H1 (cell line): ENCODE measurements at regions not wholly inside any gene's neighbourhood (a gene's known extent, or its start where the extent isn't known, plus 50 kb on each side); places are given as distances from the start of the nearest gene placed in this dataset.

Source experiments
- CTCF ChIA-PET: fragments of 300-600 bp; sonication (Branson Sonifier 250); formaldehyde crosslinking; loops from one replicate; lab custom pipeline; 2021; ENCODE audit not compliant: partially characterized antibody; lab: Charles Lee
- POLR2A ChIA-PET: fragments of 300-600 bp; sonication (Branson Sonifier 250); formaldehyde crosslinking; loops from one replicate; lab custom pipeline; 2021; ENCODE audit warnings: inconsistent platforms; ENCODE audit not compliant: partially characterized antibody; lab: Charles Lee
- DNase-seq, 2 experiments: peaks; one replicate each; pipeline versions ENCODE4 v3.0.0 to v3.0.0-alpha.2; 2010 to 2022; ENCODE audit warnings: low spot score in 2 of 2, low read depth in 1 of 2, mixed read lengths in 1 of 2
- FAIRE-seq: peaks from 2 replicates; lab custom pipeline; 2011; peaks lifted over from hg19 to GRCh38; lab: Jason Lieb, UNC
- H2AFZ ChIP-seq: 2 replicates; pipeline ENCODE4 v1.8.1; 2012; ENCODE audit warnings: low read length, inconsistent platforms
- H2AK5ac ChIP-seq: 2 replicates; pipeline ENCODE4 v1.6.1; 2013; ENCODE audit warnings: low read depth, low read length
- H2BK120ac ChIP-seq: replicated peaks from 2 replicates; pipeline ENCODE3; 2013; ENCODE audit warnings: low read depth, low read length, inconsistent platforms
- H2BK12ac ChIP-seq: 2 replicates; pipeline ENCODE4 v1.6.1; 2013; ENCODE audit warnings: low read depth, low read length
- H2BK15ac ChIP-seq: 2 replicates; pipeline ENCODE4 v1.6.1; 2013; ENCODE audit warnings: low read length
- H2BK20ac ChIP-seq: 2 replicates; pipeline ENCODE4 v1.6.1; 2013; ENCODE audit warnings: low read length
- H2BK5ac ChIP-seq: 2 replicates; pipeline ENCODE4 v1.6.1; 2013; ENCODE audit warnings: low read depth, low read length
- H3K14ac ChIP-seq: 2 replicates; pipeline ENCODE4 v1.6.1; 2013; ENCODE audit warnings: inconsistent platforms; ENCODE audit not compliant: insufficient read length
- H3K18ac ChIP-seq: 2 replicates; pipeline ENCODE4 v1.6.1; 2013; ENCODE audit warnings: low read length; ENCODE audit errors: extremely low read depth
- H3K23ac ChIP-seq: 2 replicates; pipeline ENCODE4 v1.6.1; 2013; ENCODE audit warnings: inconsistent platforms; ENCODE audit not compliant: insufficient read length
- H3K23me2 ChIP-seq: 2 replicates; pipeline ENCODE4 v1.6.1; 2013; ENCODE audit warnings: low read depth, low read length
- H3K27ac ChIP-seq: 2 replicates; pipeline ENCODE4 v1.6.1; 2011; ENCODE audit warnings: low read depth, low read length, inconsistent platforms
- H3K27me3 ChIP-seq, 4 experiments: replicated peaks in 1 of 4; 1 replicate in 1 of 4; 2 replicates in 3 of 4; pipeline versions ENCODE4 v1.6.1 to v1.8.1; 2011 to 2013; ENCODE audit warnings: low read length in 3 of 4, mild to moderate bottlenecking in 3 of 4, inconsistent platforms in 2 of 4, mixed read lengths in 2 of 4, moderate library complexity in 1 of 4; ENCODE audit not compliant: control insufficient read depth in 3 of 4, insufficient read depth in 3 of 4; ENCODE audit errors: extremely low read depth in 1 of 4
- H3K36me3 ChIP-seq, 4 experiments: 2 replicates each; pipeline versions ENCODE4 v1.6.1 to v1.8.1; 2011 to 2013; ENCODE audit warnings: mild to moderate bottlenecking in 4 of 4, low read length in 3 of 4, moderate library complexity in 2 of 4, control low read depth in 1 of 4, inconsistent platforms in 1 of 4; ENCODE audit not compliant: insufficient read depth in 4 of 4, control insufficient read depth in 2 of 4
- H3K4ac ChIP-seq: replicated peaks from 2 replicates; pipeline ENCODE3; 2013; ENCODE audit warnings: low read length, low read depth, mixed read lengths, inconsistent platforms; ENCODE audit not compliant: insufficient read length
- H3K4me1 ChIP-seq, 4 experiments: replicated peaks in 1 of 4; 1 replicate in 1 of 4; 2 replicates in 3 of 4; pipeline versions ENCODE4 v1.6.1 to v1.8.1; 2011 to 2013; ENCODE audit warnings: low read length in 3 of 4, inconsistent platforms in 2 of 4, mixed read lengths in 1 of 4; ENCODE audit not compliant: insufficient read depth in 4 of 4, control insufficient read depth in 3 of 4
- H3K4me2 ChIP-seq, 2 experiments: 2 replicates each; pipeline versions ENCODE4 v1.6.1 to v1.8.1; 2011 to 2013; ENCODE audit warnings: low read depth in 2 of 2, low read length in 2 of 2, control low read depth in 1 of 2, inconsistent platforms in 1 of 2, mild to moderate bottlenecking in 1 of 2; ENCODE audit not compliant: insufficient read depth in 1 of 2
- H3K4me3 ChIP-seq, 4 experiments: fragments of 200-600, 300-600 bp in 1 of 4; sonication (generic), shearing (Covaris generic), sonication (Bioruptor Twin) in 1 of 4; 2 replicates each; pipeline versions ENCODE4 v1.5.1 to v1.8.1; 2011 to 2016; ENCODE audit warnings: low read length in 4 of 4, low read depth in 3 of 4, control low read depth in 2 of 4, inconsistent platforms in 2 of 4, mild to moderate bottlenecking in 2 of 4, mixed read lengths in 1 of 4, moderate library complexity in 1 of 4; ENCODE audit not compliant: insufficient read depth in 2 of 4; ENCODE audit errors: extremely low read depth in 1 of 4
- H3K56ac ChIP-seq: replicated peaks from 2 replicates; pipeline ENCODE3; 2013; ENCODE audit warnings: low read depth, mild to moderate bottlenecking, mixed read lengths, low read length, inconsistent platforms; ENCODE audit not compliant: insufficient read length
- H3K79me1 ChIP-seq: 2 replicates; pipeline ENCODE4 v1.6.1; 2013; ENCODE audit warnings: low read depth, low read length, control low read depth
- H3K79me2 ChIP-seq, 2 experiments: 2 replicates each; pipeline versions ENCODE4 v1.6.1 to v1.8.1; 2012 to 2013; ENCODE audit warnings: low read length in 2 of 2, mild to moderate bottlenecking in 2 of 2, inconsistent platforms in 1 of 2; ENCODE audit not compliant: insufficient read depth in 2 of 2, control insufficient read depth in 1 of 2
- H3K9ac ChIP-seq, 4 experiments: replicated peaks in 1 of 4; 1 replicate in 1 of 4; 2 replicates in 3 of 4; pipeline versions ENCODE4 v1.6.1 to v1.8.1; 2011 to 2013; ENCODE audit warnings: low read depth in 3 of 4, low read length in 3 of 4, control low read depth in 2 of 4, mild to moderate bottlenecking in 2 of 4, moderate library complexity in 2 of 4, inconsistent platforms in 1 of 4; ENCODE audit errors: extremely low read depth in 1 of 4
- H3K9me3 ChIP-seq, 2 experiments: 2 replicates each; pipeline versions ENCODE4 v1.6.1 to v1.8.1; 2012 to 2013; ENCODE audit warnings: mild to moderate bottlenecking in 2 of 2, moderate library complexity in 2 of 2, control low read depth in 1 of 2, inconsistent platforms in 1 of 2, low read depth in 1 of 2, low read length in 1 of 2, mixed read lengths in 1 of 2; ENCODE audit not compliant: insufficient read depth in 2 of 2
- H4K20me1 ChIP-seq, 2 experiments: replicated peaks in 1 of 2; 2 replicates each; pipeline versions ENCODE3 to v1.8.1; 2011 to 2013; ENCODE audit warnings: inconsistent platforms in 2 of 2, low read length in 2 of 2, mild to moderate bottlenecking in 1 of 2; ENCODE audit not compliant: insufficient read depth in 2 of 2, control insufficient read depth in 1 of 2
- H4K5ac ChIP-seq: 2 replicates; pipeline ENCODE4 v1.6.1; 2013; ENCODE audit warnings: low read length, low read depth, mixed read lengths, inconsistent platforms; ENCODE audit not compliant: insufficient read length
- H4K8ac ChIP-seq: 2 replicates; pipeline ENCODE4 v1.8.0; 2013; ENCODE audit warnings: mild to moderate bottlenecking, moderate library complexity, low read length, inconsistent platforms; ENCODE audit not compliant: insufficient read depth; ENCODE audit errors: extremely low read depth
- H4K91ac ChIP-seq: replicated peaks from 2 replicates; pipeline ENCODE3; 2013; ENCODE audit warnings: low read length, mixed read lengths, inconsistent platforms; ENCODE audit not compliant: insufficient read length
- SAP30 ChIP-seq: fragments of 300-600 bp; sonication (generic); IDR thresholded peaks from 2 replicates; pipeline ENCODE4 v1.7.1; 2012; ENCODE audit warnings: low read length, moderate library complexity, mild to moderate bottlenecking, inconsistent platforms; ENCODE audit not compliant: insufficient read depth, insufficient replicate concordance
- WGBS, 2 experiments: shearing (Covaris generic) in 1 of 2; methylation state at CpG; one replicate each; pipeline versions ENCODE4 v1.1.6 to v1.1.7; 2013 to 2015; ENCODE audit warnings: low lambda C conversion rate in 2 of 2, mixed read lengths in 2 of 2, inconsistent platforms in 1 of 2, low coverage in 1 of 2, missing lambda C conversion rate in 1 of 2; ENCODE audit not compliant: insufficient replicate concordance in 2 of 2, insufficient coverage in 1 of 2, insufficient read length in 1 of 2; ENCODE audit errors: extremely low coverage in 1 of 2, missing lambda C conversion rate in 1 of 2; 5-methylcytosine and 5-hydroxymethylcytosine counted together

DNA sequence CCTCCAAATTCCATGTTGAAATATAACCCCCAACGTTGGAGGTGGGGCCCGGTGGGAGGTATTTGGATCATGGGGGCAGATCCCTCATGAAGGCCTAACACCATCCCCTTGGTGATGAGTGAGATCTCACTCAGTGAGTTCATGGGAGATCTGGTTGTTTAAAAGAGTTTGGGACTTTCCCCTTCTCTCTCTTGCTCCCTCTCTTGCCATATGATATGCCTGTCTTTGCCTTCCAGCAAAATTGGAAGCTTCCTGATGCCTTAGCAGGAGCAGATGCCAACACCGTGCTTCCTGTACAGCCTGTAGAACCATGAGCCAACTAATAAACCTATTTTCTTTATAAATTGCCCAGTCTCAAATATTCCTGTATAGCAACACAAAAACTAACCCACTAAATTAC, 55.7 kb upstream of the CDK1 start:
- Histone ChIP-seq H2BK5ac (no peak overlapping the region), H2AK5ac (no peak overlapping the region), H2BK20ac (no peak overlapping the region), H4K91ac (no peak overlapping the region), H3K36me3 (no peaks in the 10 kb centered on the region), H3K4me2 (no peak overlapping the region), H3K23me2 (no peaks in the 10 kb centered on the region), H3K4me1 (no peaks in the 10 kb centered on the region), H3K79me2 (peaks cover 0 to 6% of the 10 kb centered on the region in 2 experiments; a peak in 1 of 4 replicates), H3K4ac (no peak overlapping the region), H2BK12ac (no peak overlapping the region), H3K18ac (no peak overlapping the region), H4K20me1 (no peaks in the 10 kb centered on the region), H3K27ac (no peak overlapping the region), H3K27me3 (no peaks in the 10 kb centered on the region), H3K14ac (no peak overlapping the region), H2BK120ac (no peak overlapping the region), H3K9me3 (no peaks in the 10 kb centered on the region), H3K4me3 (no peak overlapping the region), H3K79me1 (peaks cover 2% of the 10 kb centered on the region; the same call in 1 of the 2 replicates), H2BK15ac (no peak overlapping the region), H4K5ac (no peak overlapping the region), H3K23ac (no peak overlapping the region), H4K8ac (no peak overlapping the region), H3K9ac (no peak overlapping the region), H3K56ac (no peak overlapping the region), H2AFZ (no peak overlapping the region)
- 83% methylated on average over 3 of the region's 3 CpGs; no CpG with 5 or more reads in 1 of the 2 experiments for WGBS, 2 experiments
- ChIA-PET POLR2A (interaction anchor here (1.7 kb wide), 1 partner anchor 10 kb away, joined by 6 read pairs; no protein-coding TSS in a partner anchor), CTCF (interaction anchor here (0.9 to 1.1 kb wide), 2 partner anchors 16 to 47 kb away, joined by 3 to 4 read pairs; no protein-coding TSS in a partner anchor)
- no peak for FAIRE-seq
- no peak for DNase-seq
- TF ChIP-seq SAP30 = no peak
